ENCODE measurements at regions not wholly inside any gene's neighbourhood (a gene's known extent, or its start where the extent isn't known, plus 50 kb on each side); places are given as distances from the start of the nearest gene placed in this dataset.
A peak's percentile ranks its signal among the peaks of the same experiment; 100 is the strongest.

DNA sequence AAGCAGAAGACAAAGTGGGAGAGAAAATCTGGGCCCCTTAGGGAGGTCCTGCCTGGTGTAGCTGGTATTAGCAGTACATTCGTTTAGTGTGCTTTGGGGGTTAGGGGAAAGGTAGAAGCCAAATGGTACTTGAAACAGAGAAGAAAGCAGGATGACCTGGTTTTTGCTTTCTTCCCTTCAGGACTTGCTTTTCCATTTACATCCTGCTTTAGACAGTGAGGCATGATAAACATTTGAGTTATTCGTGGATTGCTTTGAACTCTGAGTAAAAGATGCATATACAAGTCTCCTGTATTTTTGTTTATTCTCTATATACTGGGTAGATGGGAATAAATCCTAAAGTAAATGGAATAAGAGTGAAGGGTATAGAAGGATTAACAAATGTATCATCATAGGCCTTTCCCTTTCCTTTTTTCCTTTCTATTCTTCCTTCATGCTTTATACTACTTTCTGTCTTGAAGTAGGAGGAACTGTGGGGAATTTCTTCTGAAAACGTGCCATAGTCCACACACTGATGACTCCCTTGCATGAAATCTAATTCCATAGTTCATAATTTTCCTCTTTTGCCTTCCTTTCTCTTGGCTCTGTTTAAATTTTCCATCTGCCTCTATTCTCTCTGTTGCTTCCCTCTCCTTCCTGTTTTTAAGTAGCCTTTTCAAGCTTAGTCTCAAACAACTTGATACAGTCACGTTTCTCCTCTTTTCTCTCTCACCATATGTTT lies 139.5 kb upstream of the RBMS3 start:
- Histone ChIP-seq H3K4me1 (ENCODE audit: control insufficient read depth, extremely low read depth, insufficient read depth, low read length) (peaks cover 13% of the 10 kb centered on the region), H3K4me3 (replicated peaks in 1 of 4; ENCODE audit: control extremely low read depth in 1 of 4, insufficient read depth in 1 of 4, low read depth in 3 of 4, low read length in 4 of 4) (peak overlapping the region in 1 of 4 experiments; percentile 12), H3K79me2 (ENCODE audit: control insufficient read depth, insufficient read depth, low read length) (no peaks in the 10 kb centered on the region), H3K4me2 (ENCODE audit: extremely low read depth, insufficient read depth, low read length) (peak overlapping the region; percentile 98), H3K9me3 (ENCODE audit: control insufficient read depth, insufficient read depth, low read depth, low read length) (no peaks in the 10 kb centered on the region), H2AFZ (ENCODE audit: low read length) (peak overlapping the region; percentile 49), H3K27ac (ENCODE audit: insufficient read depth, low read length) (peak overlapping the region; percentile 13), H3K36me3 (ENCODE audit: control insufficient read depth, insufficient read depth, low read length) (no peaks in the 10 kb centered on the region), H4K20me1 (ENCODE audit: control insufficient read depth, extremely low read depth, insufficient read depth, low read length) (no peaks in the 10 kb centered on the region), H3K27me3 (ENCODE audit: control insufficient read depth, insufficient read depth, low read length) (no peaks in the 10 kb centered on the region), H3K9ac (ENCODE audit: insufficient read depth, low read length) (no peak overlapping the region)
- TF ChIP-seq, protein P1, sequence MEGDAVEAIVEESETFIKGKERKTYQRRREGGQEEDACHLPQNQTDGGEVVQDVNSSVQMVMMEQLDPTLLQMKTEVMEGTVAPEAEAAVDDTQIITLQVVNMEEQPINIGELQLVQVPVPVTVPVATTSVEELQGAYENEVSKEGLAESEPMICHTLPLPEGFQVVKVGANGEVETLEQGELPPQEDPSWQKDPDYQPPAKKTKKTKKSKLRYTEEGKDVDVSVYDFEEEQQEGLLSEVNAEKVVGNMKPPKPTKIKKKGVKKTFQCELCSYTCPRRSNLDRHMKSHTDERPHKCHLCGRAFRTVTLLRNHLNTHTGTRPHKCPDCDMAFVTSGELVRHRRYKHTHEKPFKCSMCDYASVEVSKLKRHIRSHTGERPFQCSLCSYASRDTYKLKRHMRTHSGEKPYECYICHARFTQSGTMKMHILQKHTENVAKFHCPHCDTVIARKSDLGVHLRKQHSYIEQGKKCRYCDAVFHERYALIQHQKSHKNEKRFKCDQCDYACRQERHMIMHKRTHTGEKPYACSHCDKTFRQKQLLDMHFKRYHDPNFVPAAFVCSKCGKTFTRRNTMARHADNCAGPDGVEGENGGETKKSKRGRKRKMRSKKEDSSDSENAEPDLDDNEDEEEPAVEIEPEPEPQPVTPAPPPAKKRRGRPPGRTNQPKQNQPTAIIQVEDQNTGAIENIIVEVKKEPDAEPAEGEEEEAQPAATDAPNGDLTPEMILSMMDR (conservative IDR thresholded peaks at IDR 0.05 in 1 of 2, IDR thresholded peaks at IDR 0.05 in 1 of 2; ENCODE audit: low read depth in 1 of 2, low read length in 2 of 2) = no peak
- TF ChIP-seq EZH2 (IDR thresholded peaks at IDR 0.05; ENCODE audit: low read length, missing control alignments) = no peak
- DNase-seq (ENCODE audit: low read depth in 2 of 2) = peak; percentile 9 to 23

- Histone ChIP-seq H3K4me2 (ENCODE audit: extremely low read depth, insufficient read depth, low read length) (no peak overlapping the region), H3K27me3 (ENCODE audit: control insufficient read depth, insufficient read depth, low read length) (no peaks in the 10 kb centered on the region), H3K36me3 (ENCODE audit: control insufficient read depth, insufficient read depth, low read length) (no peaks in the 10 kb centered on the region), H3K4me3 (replicated peaks in 1 of 4; ENCODE audit: control extremely low read depth in 1 of 4, insufficient read depth in 1 of 4, low read depth in 3 of 4, low read length in 4 of 4) (no peak overlapping the region), H4K20me1 (ENCODE audit: control insufficient read depth, extremely low read depth, insufficient read depth, low read length) (no peaks in the 10 kb centered on the region), H3K9me3 (ENCODE audit: control insufficient read depth, insufficient read depth, low read depth, low read length) (no peaks in the 10 kb centered on the region), H3K79me2 (ENCODE audit: control insufficient read depth, insufficient read depth, low read length) (no peaks in the 10 kb centered on the region), H3K4me1 (ENCODE audit: control insufficient read depth, extremely low read depth, insufficient read depth, low read length) (peaks cover 13% of the 10 kb centered on the region), H3K27ac (ENCODE audit: insufficient read depth, low read length) (no peak overlapping the region), H3K9ac (ENCODE audit: insufficient read depth, low read length) (no peak overlapping the region), H2AFZ (ENCODE audit: low read length) (peak overlapping the region; percentile 49)
- TF ChIP-seq, protein P1 (conservative IDR thresholded peaks at IDR 0.05 in 1 of 2, IDR thresholded peaks at IDR 0.05 in 1 of 2; ENCODE audit: low read depth in 1 of 2, low read length in 2 of 2) = no peak
- no peak for TF ChIP-seq EZH2 (IDR thresholded peaks at IDR 0.05; ENCODE audit: low read length, missing control alignments)
- DNase-seq (ENCODE audit: low read depth in 2 of 2) = no peak
These were observed 139.0 kb upstream of the RBMS3 start for GRCh38 chr3:29141918-29142275.

- DNase-seq (ENCODE audit: low read depth in 2 of 2) = no peak
- Histone ChIP-seq H3K4me3 (replicated peaks in 1 of 4; ENCODE audit: control extremely low read depth in 1 of 4, insufficient read depth in 1 of 4, low read depth in 3 of 4, low read length in 4 of 4) (no peak overlapping the region), H3K4me1 (ENCODE audit: control insufficient read depth, extremely low read depth, insufficient read depth, low read length) (peaks cover 13% of the 10 kb centered on the region), H3K4me2 (ENCODE audit: extremely low read depth, insufficient read depth, low read length) (no peak overlapping the region), H3K27me3 (ENCODE audit: control insufficient read depth, insufficient read depth, low read length) (no peaks in the 10 kb centered on the region), H2AFZ (ENCODE audit: low read length) (no peak overlapping the region), H3K9me3 (ENCODE audit: control insufficient read depth, insufficient read depth, low read depth, low read length) (no peaks in the 10 kb centered on the region), H4K20me1 (ENCODE audit: control insufficient read depth, extremely low read depth, insufficient read depth, low read length) (no peaks in the 10 kb centered on the region), H3K27ac (ENCODE audit: insufficient read depth, low read length) (no peak overlapping the region), H3K36me3 (ENCODE audit: control insufficient read depth, insufficient read depth, low read length) (no peaks in the 10 kb centered on the region), H3K79me2 (ENCODE audit: control insufficient read depth, insufficient read depth, low read length) (no peaks in the 10 kb centered on the region), H3K9ac (ENCODE audit: insufficient read depth, low read length) (no peak overlapping the region)
- TF ChIP-seq, protein P1 (conservative IDR thresholded peaks at IDR 0.05 in 1 of 2, IDR thresholded peaks at IDR 0.05 in 1 of 2; ENCODE audit: low read depth in 1 of 2, low read length in 2 of 2) = no peak
- TF ChIP-seq EZH2 (IDR thresholded peaks at IDR 0.05; ENCODE audit: low read length, missing control alignments) = no peak
These were observed 137.7 kb upstream of the RBMS3 start for GRCh38 chr3:29143151-29143550.

Measured in fibroblast of lung (primary cell).